DND-41 (cell line): ENCODE measurements at regions not wholly inside any gene's neighbourhood (a gene's known extent, or its start where the extent isn't known, plus 50 kb on each side); places are given as distances from the start of the nearest gene placed in this dataset.

Experiments
- EZH2 ChIP-seq: IDR thresholded peaks from 3 replicates; pipeline ENCODE4 v1.6.1; 2012; ENCODE audit warnings: borderline replicate concordance, low read depth, mild to moderate bottlenecking, moderate library complexity, low read length, inconsistent platforms; ENCODE audit not compliant: severe bottlenecking
- TF ChIP-seq, protein P1 (sequence below): IDR thresholded peaks from 2 replicates; pipeline ENCODE4 v1.5.1; 2012; ENCODE audit warnings: borderline replicate concordance, low read length, moderate library complexity, mild to moderate bottlenecking; ENCODE audit not compliant: poor library complexity, severe bottlenecking; ENCODE audit errors: extremely low read depth

DNA sequence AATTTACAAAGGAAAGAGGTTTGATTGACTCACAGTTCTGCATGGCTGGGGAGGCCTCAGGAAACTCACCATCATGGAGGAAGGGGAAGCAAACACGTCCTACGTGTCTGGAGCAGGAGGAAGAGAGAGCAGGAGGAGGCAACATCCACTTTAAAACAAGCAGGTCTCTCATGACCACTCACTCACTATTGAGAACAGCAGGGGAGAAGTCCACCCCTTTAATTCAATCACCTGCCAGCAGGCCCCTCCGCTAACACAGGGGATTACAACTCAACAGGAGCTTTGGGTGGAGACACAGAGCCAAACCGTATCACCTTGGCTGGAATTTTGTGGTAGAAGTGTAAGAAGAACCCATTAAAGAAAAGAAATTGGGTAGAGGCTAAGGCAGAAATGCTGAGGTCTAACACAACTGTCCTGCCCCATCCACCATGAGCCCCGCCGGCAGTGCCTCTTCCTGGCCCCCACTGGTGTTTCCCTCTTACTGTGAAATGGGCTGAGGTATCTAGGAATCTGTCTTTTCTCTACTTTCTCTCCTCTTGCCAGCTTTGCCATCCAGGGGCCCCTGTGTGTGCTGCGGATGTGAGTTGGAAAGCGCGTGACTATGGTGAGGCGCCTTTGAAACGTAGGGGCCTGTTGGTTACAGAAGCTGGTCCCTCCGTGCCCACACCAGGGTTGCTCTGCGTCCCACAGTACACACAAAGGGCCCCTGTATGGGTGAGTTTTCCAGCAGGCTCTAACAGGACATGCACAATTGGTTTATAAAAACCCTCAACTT is 108.0 kb upstream of the TMEM132D start:
- TF ChIP-seq, protein P1, sequence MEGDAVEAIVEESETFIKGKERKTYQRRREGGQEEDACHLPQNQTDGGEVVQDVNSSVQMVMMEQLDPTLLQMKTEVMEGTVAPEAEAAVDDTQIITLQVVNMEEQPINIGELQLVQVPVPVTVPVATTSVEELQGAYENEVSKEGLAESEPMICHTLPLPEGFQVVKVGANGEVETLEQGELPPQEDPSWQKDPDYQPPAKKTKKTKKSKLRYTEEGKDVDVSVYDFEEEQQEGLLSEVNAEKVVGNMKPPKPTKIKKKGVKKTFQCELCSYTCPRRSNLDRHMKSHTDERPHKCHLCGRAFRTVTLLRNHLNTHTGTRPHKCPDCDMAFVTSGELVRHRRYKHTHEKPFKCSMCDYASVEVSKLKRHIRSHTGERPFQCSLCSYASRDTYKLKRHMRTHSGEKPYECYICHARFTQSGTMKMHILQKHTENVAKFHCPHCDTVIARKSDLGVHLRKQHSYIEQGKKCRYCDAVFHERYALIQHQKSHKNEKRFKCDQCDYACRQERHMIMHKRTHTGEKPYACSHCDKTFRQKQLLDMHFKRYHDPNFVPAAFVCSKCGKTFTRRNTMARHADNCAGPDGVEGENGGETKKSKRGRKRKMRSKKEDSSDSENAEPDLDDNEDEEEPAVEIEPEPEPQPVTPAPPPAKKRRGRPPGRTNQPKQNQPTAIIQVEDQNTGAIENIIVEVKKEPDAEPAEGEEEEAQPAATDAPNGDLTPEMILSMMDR: no peak
- no peak for TF ChIP-seq EZH2
